ENCODE measurements at regions not wholly inside any gene's neighbourhood (a gene's known extent, or its start where the extent isn't known, plus 50 kb on each side); places are given as distances from the start of the nearest gene placed in this dataset.

DNA sequence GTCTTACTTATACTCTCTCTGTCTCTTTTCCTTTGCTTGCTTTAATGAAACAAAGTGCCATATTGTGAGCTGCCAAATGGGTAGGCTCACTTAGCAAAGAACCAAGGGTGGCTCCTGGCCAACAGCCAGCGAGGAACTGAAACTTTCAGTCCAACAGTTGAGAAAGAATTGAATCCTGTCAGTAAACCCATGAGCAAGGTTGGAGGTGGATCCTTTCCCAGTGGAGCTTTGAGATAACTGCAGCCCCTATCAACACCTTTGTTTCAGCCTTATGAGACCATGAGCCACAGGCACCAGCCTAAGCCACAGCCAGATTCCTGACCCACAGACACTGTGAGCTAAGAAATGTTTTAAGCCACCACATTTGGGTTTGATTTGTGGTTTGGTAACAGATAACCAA, 362.2 kb downstream of the PDGFC start:
- Histone ChIP-seq H3K27ac (no peak overlapping the region), H3K9me3 (no peaks in the 10 kb centered on the region), H3K36me3 (no peaks in the 10 kb centered on the region), H3K27me3 (no peaks in the 10 kb centered on the region), H3K4me1 (no peaks in the 10 kb centered on the region), H3K4me3 (no peak overlapping the region)
- no peak for DNase-seq (ENCODE audit: low spot score in 2 of 2)
- TF ChIP-seq, protein P1, sequence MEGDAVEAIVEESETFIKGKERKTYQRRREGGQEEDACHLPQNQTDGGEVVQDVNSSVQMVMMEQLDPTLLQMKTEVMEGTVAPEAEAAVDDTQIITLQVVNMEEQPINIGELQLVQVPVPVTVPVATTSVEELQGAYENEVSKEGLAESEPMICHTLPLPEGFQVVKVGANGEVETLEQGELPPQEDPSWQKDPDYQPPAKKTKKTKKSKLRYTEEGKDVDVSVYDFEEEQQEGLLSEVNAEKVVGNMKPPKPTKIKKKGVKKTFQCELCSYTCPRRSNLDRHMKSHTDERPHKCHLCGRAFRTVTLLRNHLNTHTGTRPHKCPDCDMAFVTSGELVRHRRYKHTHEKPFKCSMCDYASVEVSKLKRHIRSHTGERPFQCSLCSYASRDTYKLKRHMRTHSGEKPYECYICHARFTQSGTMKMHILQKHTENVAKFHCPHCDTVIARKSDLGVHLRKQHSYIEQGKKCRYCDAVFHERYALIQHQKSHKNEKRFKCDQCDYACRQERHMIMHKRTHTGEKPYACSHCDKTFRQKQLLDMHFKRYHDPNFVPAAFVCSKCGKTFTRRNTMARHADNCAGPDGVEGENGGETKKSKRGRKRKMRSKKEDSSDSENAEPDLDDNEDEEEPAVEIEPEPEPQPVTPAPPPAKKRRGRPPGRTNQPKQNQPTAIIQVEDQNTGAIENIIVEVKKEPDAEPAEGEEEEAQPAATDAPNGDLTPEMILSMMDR (IDR thresholded peaks at IDR 0.05): no peak
- TF ChIP-seq POLR2AphosphoS5 (IDR thresholded peaks at IDR 0.05) (no peak), POLR2A (IDR thresholded peaks at IDR 0.05) (no peak)
- WGBS: 76% methylated on average over 1 of the region's 1 CpG

DNA sequence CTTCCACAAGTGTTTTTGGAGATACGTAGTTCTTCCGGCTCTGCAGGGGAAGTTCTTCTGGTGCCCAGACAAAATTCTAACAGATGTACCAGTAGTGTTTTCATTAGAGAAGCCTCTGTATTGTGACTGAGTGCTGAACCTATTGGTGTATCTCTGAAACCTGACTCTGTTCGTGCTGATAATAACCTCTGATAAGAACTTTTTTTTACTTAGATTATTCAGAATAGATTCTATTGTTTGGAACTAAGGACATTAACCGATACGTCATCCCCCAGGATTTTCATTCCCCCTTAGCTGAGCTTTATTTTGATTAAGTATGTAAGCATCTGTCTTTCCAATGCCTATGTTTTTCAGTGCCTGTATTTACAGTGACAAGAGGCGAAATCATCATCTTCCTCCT, 362.9 kb downstream of the PDGFC start:
- 80% methylated on average over 6 of the region's 6 CpGs for WGBS
- Histone ChIP-seq H3K27ac (no peak overlapping the region), H3K4me3 (no peak overlapping the region), H3K4me1 (no peaks in the 10 kb centered on the region), H3K9me3 (no peaks in the 10 kb centered on the region), H3K36me3 (no peaks in the 10 kb centered on the region), H3K27me3 (no peaks in the 10 kb centered on the region)
- no peak for TF ChIP-seq POLR2AphosphoS5 (IDR thresholded peaks at IDR 0.05)
- TF ChIP-seq POLR2A (IDR thresholded peaks at IDR 0.05): no peak
- TF ChIP-seq, protein P1 (IDR thresholded peaks at IDR 0.05): no peak
- no peak for TF ChIP-seq EP300 (IDR thresholded peaks at IDR 0.05)
- DNase-seq (ENCODE audit: low spot score in 2 of 2): no peak

DNA sequence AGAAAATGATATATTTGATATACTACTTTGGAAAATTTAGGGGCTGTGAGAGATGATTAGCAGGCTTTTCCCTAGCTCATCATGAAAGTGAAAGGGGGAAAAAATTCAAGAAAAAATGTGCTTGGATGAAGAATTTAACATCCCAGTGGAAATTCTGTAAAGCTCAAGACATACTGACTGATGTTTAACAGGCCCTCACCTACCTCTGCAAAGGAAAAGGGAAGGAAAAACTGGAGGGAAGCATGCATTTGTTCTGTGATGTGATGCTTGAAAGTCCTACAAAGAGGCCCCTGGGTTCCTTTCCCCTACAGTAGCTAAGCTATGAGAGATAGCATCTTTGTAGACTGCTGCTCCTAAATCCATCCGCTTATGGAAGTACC, 364.1 kb downstream of the PDGFC start:
- Histone ChIP-seq H3K4me1 (no peaks in the 10 kb centered on the region), H3K27me3 (no peaks in the 10 kb centered on the region), H3K9me3 (no peaks in the 10 kb centered on the region), H3K27ac (no peak overlapping the region), H3K36me3 (no peaks in the 10 kb centered on the region), H3K4me3 (no peak overlapping the region)
- no peak for DNase-seq (ENCODE audit: low spot score in 2 of 2)
- whole genome bisulfite sequencing: 94% methylated on average over 1 of the region's 1 CpG
- TF ChIP-seq EP300 (IDR thresholded peaks at IDR 0.05): no peak

DNA sequence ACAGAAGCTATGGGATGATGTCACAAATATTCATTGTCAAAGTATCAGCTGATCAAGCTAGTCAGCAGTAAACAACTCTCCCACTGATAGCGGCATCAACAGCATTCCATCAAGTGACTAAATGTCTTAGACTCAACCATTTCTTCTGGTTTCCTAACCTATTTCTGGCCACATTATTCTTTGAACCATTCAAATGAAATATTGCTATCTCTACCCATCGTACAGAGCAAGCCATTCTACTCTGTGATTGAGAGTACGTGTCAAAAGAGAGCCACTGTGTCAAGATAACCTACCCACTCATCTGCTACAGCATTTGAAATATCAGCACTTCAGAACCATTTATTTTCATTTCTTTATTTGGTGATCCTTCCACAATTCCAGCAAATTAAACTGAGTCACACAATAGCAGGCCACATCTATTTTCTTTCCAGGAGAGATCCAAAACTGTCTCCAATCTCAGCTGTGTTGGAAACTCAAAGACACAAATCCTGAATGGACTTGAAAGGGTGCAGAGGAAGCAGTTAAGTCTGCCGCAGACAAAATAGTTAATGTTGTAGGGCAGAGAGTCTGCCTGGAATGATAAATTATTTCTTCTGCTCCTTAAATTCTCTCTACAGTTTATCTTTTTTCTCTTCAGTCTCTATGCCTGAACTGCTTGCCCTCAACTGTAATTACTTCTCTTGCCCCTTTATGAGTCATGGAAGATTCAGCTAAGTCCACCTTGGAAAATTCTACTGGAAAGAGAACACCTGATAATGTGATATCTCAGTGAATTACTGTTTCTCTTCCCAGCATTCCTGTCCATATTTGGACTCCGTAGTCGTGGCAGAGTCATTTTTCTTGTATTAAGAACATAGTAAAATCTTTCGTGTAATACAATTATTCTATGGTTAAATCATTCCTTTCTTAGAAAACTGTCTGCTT, 364.8 kb downstream of the PDGFC start:
- WGBS: 76% methylated on average over 7 of the region's 7 CpGs

DNA sequence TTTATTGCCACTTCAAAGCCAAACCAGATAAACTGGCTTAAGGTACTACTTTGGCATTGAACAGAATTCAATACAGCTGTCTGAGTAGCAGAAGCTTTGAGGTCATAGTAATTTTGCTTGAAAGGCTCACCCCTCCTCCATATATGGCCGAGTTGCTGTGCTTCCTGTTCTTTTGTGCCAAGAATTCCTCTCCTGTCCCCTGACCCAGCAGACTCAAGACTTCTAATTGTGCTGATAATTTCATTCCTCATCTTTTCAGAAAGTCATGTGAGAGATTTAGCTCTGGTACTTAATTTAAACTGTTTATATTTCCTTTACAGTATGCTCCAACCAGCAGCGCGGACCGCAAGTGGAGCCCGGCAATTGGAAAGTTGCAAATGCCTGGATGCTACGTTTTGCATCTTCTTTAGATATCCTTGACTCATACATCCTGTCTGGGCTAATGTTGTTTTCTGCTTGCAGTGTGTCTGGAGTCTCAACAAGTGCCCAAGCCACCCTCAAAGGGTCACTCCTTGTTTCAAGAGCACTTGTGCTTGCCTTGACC, 373.4 kb downstream of the PDGFC start:
- Histone ChIP-seq H3K27ac (no peak overlapping the region), H3K9me3 (no peaks in the 10 kb centered on the region), H3K27me3 (no peaks in the 10 kb centered on the region), H3K4me3 (no peak overlapping the region), H3K4me1 (peaks cover 13% of the 10 kb centered on the region), H3K36me3 (no peaks in the 10 kb centered on the region)
- DNase-seq (ENCODE audit: low spot score in 2 of 2): no peak
- TF ChIP-seq POLR2A (IDR thresholded peaks at IDR 0.05): no peak
- no peak for TF ChIP-seq EP300 (IDR thresholded peaks at IDR 0.05)
- no peak for TF ChIP-seq POLR2AphosphoS5 (IDR thresholded peaks at IDR 0.05)
- TF ChIP-seq, protein P1 (IDR thresholded peaks at IDR 0.05): no peak
- WGBS: 55% methylated on average over 6 of the region's 6 CpGs

More for the DNA sequence above, 364.8 kb downstream of the PDGFC start:
- TF ChIP-seq, protein P1 (IDR thresholded peaks at IDR 0.05): no peak
- TF ChIP-seq EP300 (IDR thresholded peaks at IDR 0.05): no peak
- TF ChIP-seq POLR2A (IDR thresholded peaks at IDR 0.05): no peak
- no peak for TF ChIP-seq POLR2AphosphoS5 (IDR thresholded peaks at IDR 0.05)
- no peaks in the 10 kb centered on the region for H3K27me3 ChIP-seq
- H3K4me3 ChIP-seq: no peak overlapping the region
- no peaks in the 10 kb centered on the region for H3K9me3 ChIP-seq
- DNase-seq (ENCODE audit: low spot score in 2 of 2): no peak
- H3K36me3 ChIP-seq: no peaks in the 10 kb centered on the region
- H3K27ac ChIP-seq: no peak overlapping the region
- H3K4me1 ChIP-seq: no peaks in the 10 kb centered on the region

Measured in suprapubic skin (tissue), 4 donors.